Keratinocyte (primary cell): ENCODE measurements at regions not wholly inside any gene's neighbourhood (a gene's known extent, or its start where the extent isn't known, plus 50 kb on each side); places are given as distances from the start of the nearest gene placed in this dataset.

Source experiments
- DNase-seq: peaks from one replicate; pipeline ENCODE4 v3.0.0-alpha.2; 2011; ENCODE audit warnings: low read depth, missing footprints, low spot score
- FAIRE-seq: peaks from 2 replicates; lab custom pipeline; 2011; peaks lifted over from hg19 to GRCh38; lab: Jason Lieb, UNC
- H2AFZ ChIP-seq: 2 replicates; pipeline ENCODE4 v1.6.0; 2012; ENCODE audit warnings: low read length, control low read depth, inconsistent platforms; ENCODE audit not compliant: control insufficient read depth
- H3K27ac ChIP-seq: 2 replicates; pipeline ENCODE4 v1.5.1; 2011; ENCODE audit warnings: low read length; ENCODE audit not compliant: control insufficient read depth, insufficient read depth
- H3K27me3 ChIP-seq: 3 replicates; pipeline ENCODE4 v1.6.0; 2011; ENCODE audit warnings: low read length; ENCODE audit not compliant: control insufficient read depth, insufficient read depth; ENCODE audit errors: extremely low read depth
- H3K36me3 ChIP-seq, 2 experiments: 2 replicates in 1 of 2; 3 replicates in 1 of 2; pipeline ENCODE4 v1.5.1; 2011; ENCODE audit warnings: low read length in 2 of 2, mild to moderate bottlenecking in 1 of 2; ENCODE audit not compliant: control insufficient read depth in 2 of 2, insufficient read depth in 2 of 2; ENCODE audit errors: extremely low read depth in 1 of 2
- H3K4me1 ChIP-seq: 3 replicates; pipeline ENCODE4 v1.5.1; 2011; ENCODE audit warnings: low read length; ENCODE audit not compliant: control insufficient read depth, insufficient read depth; ENCODE audit errors: extremely low read depth
- H3K4me2 ChIP-seq: 3 replicates; pipeline ENCODE4 v1.6.0; 2011; ENCODE audit warnings: low read depth, low read length; ENCODE audit not compliant: control insufficient read depth, insufficient read depth; ENCODE audit errors: extremely low read depth
- H3K4me3 ChIP-seq, 3 experiments: fragments of 200-600 bp in 1 of 3; sonication (generic) in 1 of 3; 2 replicates in 2 of 3; 3 replicates in 1 of 3; pipeline ENCODE4 v1.5.1; 2011 to 2016; ENCODE audit warnings: low read length in 3 of 3, mild to moderate bottlenecking in 3 of 3, control low read depth in 2 of 3, inconsistent platforms in 1 of 3, low read depth in 1 of 3, mixed read lengths in 1 of 3, mixed run types in 1 of 3, moderate library complexity in 1 of 3; ENCODE audit not compliant: control insufficient read depth in 2 of 3, insufficient read depth in 2 of 3; ENCODE audit errors: extremely low read depth in 1 of 3
- H3K79me2 ChIP-seq: 2 replicates; pipeline ENCODE4 v1.6.0; 2012; ENCODE audit warnings: low read length; ENCODE audit not compliant: control insufficient read depth, insufficient read depth
- H3K9ac ChIP-seq: 3 replicates; pipeline ENCODE4 v1.6.0; 2011; ENCODE audit warnings: low read length; ENCODE audit not compliant: control insufficient read depth, insufficient read depth; ENCODE audit errors: extremely low read depth
- H3K9me1 ChIP-seq: 3 replicates; pipeline ENCODE4 v1.6.0; 2011; ENCODE audit warnings: low read length; ENCODE audit not compliant: control insufficient read depth, insufficient read depth; ENCODE audit errors: extremely low read depth
- H3K9me3 ChIP-seq: 2 replicates; pipeline ENCODE4 v1.5.1; 2012; ENCODE audit warnings: low read depth, low read length; ENCODE audit not compliant: control insufficient read depth
- H4K20me1 ChIP-seq: 3 replicates; pipeline ENCODE4 v1.6.0; 2011; ENCODE audit warnings: low read length; ENCODE audit not compliant: control insufficient read depth, insufficient read depth; ENCODE audit errors: extremely low read depth
- EZH2 ChIP-seq: IDR thresholded peaks from one replicate; pipeline ENCODE4 v1.6.1; 2012; ENCODE audit warnings: inconsistent platforms, mild to moderate bottlenecking, low read length, moderate library complexity
- dilution Hi-C: fragments of 300-500 bp; cut with MboI; formaldehyde crosslinking; loops from one replicate; pipeline ENCODE4 v1.7.0; 2020; ENCODE audit warnings: low sequenced_read_pairs; ENCODE audit not compliant: extremely low pct_ligation_motif_present
- TF ChIP-seq, protein P1 (sequence below), 3 experiments: IDR thresholded peaks in 1 of 3; conservative IDR thresholded peaks in 1 of 3; optimal IDR thresholded peaks in 1 of 3; 2 replicates in 2 of 3; 3 replicates in 1 of 3; pipeline versions ENCODE3 to v1.5.1; 2011; ENCODE audit warnings: low read length in 3 of 3, mild to moderate bottlenecking in 3 of 3, moderate library complexity in 2 of 3, control low read depth in 1 of 3, inconsistent platforms in 1 of 3; ENCODE audit not compliant: insufficient read depth in 2 of 3; ENCODE audit errors: extremely low read depth in 1 of 3

DNA sequence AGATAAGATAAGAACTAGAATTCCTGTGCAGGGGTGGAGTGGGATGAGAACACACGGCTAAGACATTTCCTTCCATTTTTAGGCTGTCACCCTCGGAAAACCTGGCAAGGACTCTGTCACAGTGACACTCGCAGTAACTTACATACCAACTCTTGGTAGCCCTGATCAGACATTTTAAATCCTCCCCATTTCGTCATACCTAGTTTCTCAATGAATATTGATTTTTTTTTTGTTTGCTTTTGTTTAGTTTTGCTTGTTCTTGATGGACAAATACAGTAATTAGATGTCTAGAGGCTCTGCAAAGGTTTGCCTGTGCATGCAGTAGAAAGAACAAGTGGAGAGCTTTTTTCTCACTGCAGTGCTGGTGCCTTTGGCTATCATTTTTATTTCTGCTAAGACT lies 213.0 kb upstream of the FAM83B start:
- no peaks in the 10 kb centered on the region for H4K20me1 ChIP-seq
- H3K27me3 ChIP-seq: no peaks in the 10 kb centered on the region
- no peak for DNase-seq
- H3K4me2 ChIP-seq: no peak overlapping the region
- H3K9ac ChIP-seq: no peak overlapping the region
- no peaks in the 10 kb centered on the region for H3K4me1 ChIP-seq
- TF ChIP-seq EZH2: no peak
- TF ChIP-seq, protein P1, sequence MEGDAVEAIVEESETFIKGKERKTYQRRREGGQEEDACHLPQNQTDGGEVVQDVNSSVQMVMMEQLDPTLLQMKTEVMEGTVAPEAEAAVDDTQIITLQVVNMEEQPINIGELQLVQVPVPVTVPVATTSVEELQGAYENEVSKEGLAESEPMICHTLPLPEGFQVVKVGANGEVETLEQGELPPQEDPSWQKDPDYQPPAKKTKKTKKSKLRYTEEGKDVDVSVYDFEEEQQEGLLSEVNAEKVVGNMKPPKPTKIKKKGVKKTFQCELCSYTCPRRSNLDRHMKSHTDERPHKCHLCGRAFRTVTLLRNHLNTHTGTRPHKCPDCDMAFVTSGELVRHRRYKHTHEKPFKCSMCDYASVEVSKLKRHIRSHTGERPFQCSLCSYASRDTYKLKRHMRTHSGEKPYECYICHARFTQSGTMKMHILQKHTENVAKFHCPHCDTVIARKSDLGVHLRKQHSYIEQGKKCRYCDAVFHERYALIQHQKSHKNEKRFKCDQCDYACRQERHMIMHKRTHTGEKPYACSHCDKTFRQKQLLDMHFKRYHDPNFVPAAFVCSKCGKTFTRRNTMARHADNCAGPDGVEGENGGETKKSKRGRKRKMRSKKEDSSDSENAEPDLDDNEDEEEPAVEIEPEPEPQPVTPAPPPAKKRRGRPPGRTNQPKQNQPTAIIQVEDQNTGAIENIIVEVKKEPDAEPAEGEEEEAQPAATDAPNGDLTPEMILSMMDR (optimal IDR thresholded peaks at IDR 0.05 in 1 of 3, IDR thresholded peaks at IDR 0.05 in 1 of 3, conservative IDR thresholded peaks at IDR 0.05 in 1 of 3; ENCODE audit: extremely low read depth in 1 of 3, insufficient read depth in 2 of 3, low read length in 3 of 3): no peak
- FAIRE-seq: no peak
- dilution Hi-C loops: no loop called here
- H3K4me3 ChIP-seq: no peak overlapping the region
- no peak overlapping the region for H3K27ac ChIP-seq
- no peak overlapping the region for H2AFZ ChIP-seq
- H3K9me3 ChIP-seq: no peaks in the 10 kb centered on the region
- H3K9me1 ChIP-seq: no peaks in the 10 kb centered on the region
- no peaks in the 10 kb centered on the region for H3K36me3 ChIP-seq
- no peaks in the 10 kb centered on the region for H3K79me2 ChIP-seq

DNA sequence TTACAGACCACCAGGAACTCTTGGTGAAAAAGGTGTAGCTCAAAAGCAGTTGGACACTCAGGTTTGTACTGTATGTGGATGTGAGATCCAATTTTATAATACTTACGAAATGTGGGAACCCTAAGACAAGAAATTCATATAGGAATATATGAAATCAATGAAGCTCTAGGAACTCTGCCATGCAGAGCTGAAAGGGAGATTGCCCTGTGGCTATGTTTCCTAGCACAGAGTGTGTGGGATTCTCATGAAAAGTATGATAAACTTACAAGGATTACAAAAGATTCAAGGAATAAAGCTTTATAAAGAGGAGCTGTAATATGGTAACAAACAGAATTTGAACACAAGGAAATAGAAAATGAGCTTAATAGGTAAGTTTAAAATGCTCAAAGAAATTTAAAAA lies 205.7 kb upstream of the FAM83B start:
- Histone ChIP-seq H3K9ac (no peak overlapping the region), H2AFZ (no peak overlapping the region), H4K20me1 (no peaks in the 10 kb centered on the region), H3K27ac (no peak overlapping the region), H3K4me2 (no peak overlapping the region), H3K36me3 (no peaks in the 10 kb centered on the region), H3K79me2 (no peaks in the 10 kb centered on the region), H3K4me1 (no peaks in the 10 kb centered on the region), H3K9me1 (no peaks in the 10 kb centered on the region), H3K4me3 (no peak overlapping the region), H3K9me3 (no peaks in the 10 kb centered on the region), H3K27me3 (no peaks in the 10 kb centered on the region)
- no peak for DNase-seq
- no peak for FAIRE-seq
- dilution Hi-C loops: no loop called here
- no peak for TF ChIP-seq EZH2
- TF ChIP-seq, protein P1 (optimal IDR thresholded peaks at IDR 0.05 in 1 of 3, IDR thresholded peaks at IDR 0.05 in 1 of 3, conservative IDR thresholded peaks at IDR 0.05 in 1 of 3; ENCODE audit: extremely low read depth in 1 of 3, insufficient read depth in 2 of 3, low read length in 3 of 3): no peak
